A673 (cell line): ENCODE measurements at regions not wholly inside any gene's neighbourhood (a gene's known extent, or its start where the extent isn't known, plus 50 kb on each side); places are given as distances from the start of the nearest gene placed in this dataset.

Source experiments
- CTCF ChIP-seq: fragments of 300-800, 200-600 bp; sonication (generic); conservative IDR thresholded peaks from 2 replicates; pipeline ENCODE4 v1.5.1; 2017; ENCODE audit warnings: low read depth, mild to moderate bottlenecking, antibody characterized with exemption, low read length, moderate library complexity, mixed read lengths
- EZH2 ChIP-seq: fragments of 200-600 bp; sonication (generic); IDR thresholded peaks from 2 replicates; pipeline ENCODE4 v1.6.1; 2017; ENCODE audit warnings: borderline replicate concordance, low read depth, mild to moderate bottlenecking, mixed read lengths, antibody characterized with exemption, low read length; ENCODE audit not compliant: poor library complexity, severe bottlenecking

- TF ChIP-seq EZH2 = no peak
- TF ChIP-seq CTCF = no peak
These were observed 336.8 kb upstream of the MCTP2 start for GRCh38 chr15:93894438-93895036.
